CD14-positive monocyte (primary cell): ENCODE measurements at regions not wholly inside any gene's neighbourhood (a gene's known extent, or its start where the extent isn't known, plus 50 kb on each side); places are given as distances from the start of the nearest gene placed in this dataset.

Experiments used
- DNase-seq, 3 donors: peaks; one replicate each; pipeline ENCODE4 v3.0.0-alpha.2; 2011 to 2022
- H2AFZ ChIP-seq: 2 replicates; pipeline ENCODE4 v1.6.0; 2012; ENCODE audit warnings: mild to moderate bottlenecking, low read depth, low read length, inconsistent platforms; ENCODE audit not compliant: insufficient read depth, poor library complexity, severe bottlenecking
- H3K27ac ChIP-seq, 2 donors: 1 replicate in 1 of 2; 2 replicates in 1 of 2; pipeline ENCODE4 v1.5.1; 2012 to 2013; ENCODE audit warnings: low read length in 2 of 2, control low read depth in 1 of 2, inconsistent platforms in 1 of 2, low read depth in 1 of 2, mild to moderate bottlenecking in 1 of 2
- H3K27me3 ChIP-seq, 2 donors: one replicate each; pipeline versions ENCODE4 v1.6.0 to v1.6.1; 2011 to 2013; ENCODE audit warnings: low read length in 2 of 2; ENCODE audit not compliant: control insufficient read depth in 2 of 2, insufficient read depth in 2 of 2
- H3K36me3 ChIP-seq, 2 donors: replicated peaks in 1 of 2; 1 replicate in 1 of 2; 2 replicates in 1 of 2; pipeline versions ENCODE4 v1.5.1 to v1.6.1; 2012 to 2013; ENCODE audit warnings: low read length in 2 of 2, control low read depth in 1 of 2, inconsistent platforms in 1 of 2, mild to moderate bottlenecking in 1 of 2; ENCODE audit not compliant: insufficient read depth in 2 of 2, control insufficient read depth in 1 of 2
- H3K4me1 ChIP-seq, 2 donors: 1 replicate in 1 of 2; 2 replicates in 1 of 2; pipeline versions ENCODE4 v1.5.1 to v1.6.1; 2012 to 2013; ENCODE audit warnings: low read length in 2 of 2, control low read depth in 1 of 2, inconsistent platforms in 1 of 2, mild to moderate bottlenecking in 1 of 2, moderate library complexity in 1 of 2; ENCODE audit not compliant: insufficient read depth in 2 of 2, control insufficient read depth in 1 of 2
- H3K4me2 ChIP-seq: replicated peaks from 2 replicates; pipeline ENCODE3; 2012; ENCODE audit warnings: low read length, moderate library complexity, mild to moderate bottlenecking; ENCODE audit not compliant: poor library complexity, severe bottlenecking; ENCODE audit errors: extremely low read depth
- H3K4me3 ChIP-seq, 3 experiments: fragments of 200-600 bp in 1 of 3; sonication (generic) in 1 of 3; replicated peaks in 1 of 3; 1 replicate in 2 of 3; 2 replicates in 1 of 3; pipeline ENCODE4 v1.5.1; 2011 to 2013; ENCODE audit warnings: low read length in 3 of 3, mild to moderate bottlenecking in 3 of 3, control low read depth in 2 of 3, low read depth in 2 of 3, inconsistent platforms in 1 of 3, moderate library complexity in 1 of 3
- H3K79me2 ChIP-seq: 2 replicates; pipeline ENCODE4 v1.6.0; 2012; ENCODE audit warnings: mild to moderate bottlenecking, control low read depth, inconsistent platforms, low read length, moderate library complexity; ENCODE audit not compliant: insufficient read depth
- H3K9ac ChIP-seq: 2 replicates; pipeline ENCODE4 v1.6.0; 2017; ENCODE audit warnings: low read length, mild to moderate bottlenecking; ENCODE audit not compliant: insufficient read depth, poor library complexity, severe bottlenecking
- H3K9me3 ChIP-seq, 2 donors: replicated peaks in 1 of 2; 1 replicate in 1 of 2; 2 replicates in 1 of 2; pipeline versions ENCODE4 v1.5.1 to v1.6.1; 2012 to 2013; ENCODE audit warnings: low read length in 2 of 2, control low read depth in 1 of 2; ENCODE audit not compliant: control insufficient read depth in 1 of 2, insufficient read depth in 1 of 2
- H4K20me1 ChIP-seq: 2 replicates; pipeline ENCODE4 v1.6.0; 2012; ENCODE audit warnings: mild to moderate bottlenecking, low read length, control low read depth, moderate library complexity; ENCODE audit not compliant: insufficient read depth
- H3K27ac Mint-ChIP-seq, 7 donors: one replicate each; pipeline ENCODE4 v1.8.0; 2020; ENCODE audit warnings: mild to moderate bottlenecking in 7 of 7, mixed read lengths in 7 of 7, moderate library complexity in 6 of 7, inconsistent platforms in 2 of 7
- H3K27me3 Mint-ChIP-seq, 3 donors: one replicate each; pipeline ENCODE4 v1.8.0; 2021 to 2022; ENCODE audit warnings: low read depth in 3 of 3, mild to moderate bottlenecking in 3 of 3, mixed read lengths in 3 of 3, moderate library complexity in 3 of 3, inconsistent platforms in 1 of 3
- H3K36me3 Mint-ChIP-seq, 2 donors: one replicate each; pipeline ENCODE4 v1.8.0; 2020; ENCODE audit warnings: mixed read lengths in 2 of 2, inconsistent platforms in 1 of 2, mild to moderate bottlenecking in 1 of 2
- H3K4me1 Mint-ChIP-seq: one replicate; pipeline ENCODE4 v1.8.0; 2020; ENCODE audit warnings: mild to moderate bottlenecking, mixed read lengths
- H3K4me3 Mint-ChIP-seq, 2 donors: one replicate each; pipeline ENCODE4 v1.8.0; 2020; ENCODE audit warnings: mild to moderate bottlenecking in 2 of 2, mixed read lengths in 2 of 2, moderate library complexity in 1 of 2
- H3K9me3 Mint-ChIP-seq, 7 donors: one replicate each; pipeline ENCODE4 v1.8.0; 2020 to 2022; ENCODE audit warnings: mixed read lengths in 7 of 7, mild to moderate bottlenecking in 6 of 7, moderate library complexity in 6 of 7, inconsistent platforms in 2 of 7
- WGBS: methylation state at CpG from one replicate; pipeline ENCODE4 v1.1.5; 2013; ENCODE audit warnings: missing lambda C conversion rate; ENCODE audit not compliant: insufficient coverage; 5-methylcytosine and 5-hydroxymethylcytosine counted together
- intact Hi-C, 2 donors: fragments of 100-400 bp; cut with micrococcal nuclease; formaldehyde crosslinking; loops; one replicate each; pipeline versions ENCODE4 v1.15.0 to v1.15.1; 2023
- TF ChIP-seq, protein P1 (sequence below): fragments of 200-600 bp; IDR thresholded peaks from one replicate; pipeline ENCODE4 v1.8.0; 2022; ENCODE audit warnings: antibody characterized with exemption, mild to moderate bottlenecking

DNA sequence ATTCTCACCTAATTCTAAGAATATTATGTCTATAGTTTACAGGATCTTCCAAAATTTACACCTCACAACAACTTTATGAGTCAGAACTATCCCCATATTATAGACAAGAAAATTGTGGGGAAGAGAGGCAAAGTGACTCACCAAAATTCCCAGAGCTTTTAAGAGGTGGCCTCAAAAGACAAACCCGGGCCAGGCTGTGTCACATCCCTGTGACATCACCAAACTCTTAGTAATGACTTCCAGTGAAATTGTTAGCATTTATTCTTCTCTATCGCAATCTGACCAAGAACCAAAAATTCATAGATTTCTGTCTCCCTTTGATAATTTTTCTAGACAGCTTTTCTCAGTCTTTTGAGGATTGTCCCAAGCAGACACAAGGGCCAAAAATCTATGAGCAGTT lies 134.3 kb downstream of the SNX19 start:
- H3K4me2 ChIP-seq = no peak overlapping the region
- no peak overlapping the region for H3K27ac ChIP-seq
- DNase-seq = no peak
- H3K4me3 ChIP-seq = no peak overlapping the region
- H3K36me3 Mint-ChIP-seq = no peaks in the 10 kb centered on the region
- no peak overlapping the region for H3K9ac ChIP-seq
- intact Hi-C loops = no loop called here
- H3K4me3 Mint-ChIP-seq = no peak overlapping the region
- H2AFZ ChIP-seq = no peak overlapping the region
- peaks cover 0 to 2% (median 0%) of the 10 kb centered on the region in 3 donors for H3K27me3 Mint-ChIP-seq
- no peak overlapping the region for H3K27ac Mint-ChIP-seq
- WGBS = 100% methylated on average over 2 of the region's 2 CpGs
- H3K9me3 ChIP-seq = no peaks in the 10 kb centered on the region
- peaks cover 0 to 4% (median 0%) of the 10 kb centered on the region in 7 donors for H3K9me3 Mint-ChIP-seq
- no peaks in the 10 kb centered on the region for H3K4me1 ChIP-seq
- no peaks in the 10 kb centered on the region for H4K20me1 ChIP-seq
- TF ChIP-seq, protein P1, sequence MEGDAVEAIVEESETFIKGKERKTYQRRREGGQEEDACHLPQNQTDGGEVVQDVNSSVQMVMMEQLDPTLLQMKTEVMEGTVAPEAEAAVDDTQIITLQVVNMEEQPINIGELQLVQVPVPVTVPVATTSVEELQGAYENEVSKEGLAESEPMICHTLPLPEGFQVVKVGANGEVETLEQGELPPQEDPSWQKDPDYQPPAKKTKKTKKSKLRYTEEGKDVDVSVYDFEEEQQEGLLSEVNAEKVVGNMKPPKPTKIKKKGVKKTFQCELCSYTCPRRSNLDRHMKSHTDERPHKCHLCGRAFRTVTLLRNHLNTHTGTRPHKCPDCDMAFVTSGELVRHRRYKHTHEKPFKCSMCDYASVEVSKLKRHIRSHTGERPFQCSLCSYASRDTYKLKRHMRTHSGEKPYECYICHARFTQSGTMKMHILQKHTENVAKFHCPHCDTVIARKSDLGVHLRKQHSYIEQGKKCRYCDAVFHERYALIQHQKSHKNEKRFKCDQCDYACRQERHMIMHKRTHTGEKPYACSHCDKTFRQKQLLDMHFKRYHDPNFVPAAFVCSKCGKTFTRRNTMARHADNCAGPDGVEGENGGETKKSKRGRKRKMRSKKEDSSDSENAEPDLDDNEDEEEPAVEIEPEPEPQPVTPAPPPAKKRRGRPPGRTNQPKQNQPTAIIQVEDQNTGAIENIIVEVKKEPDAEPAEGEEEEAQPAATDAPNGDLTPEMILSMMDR = no peak
- H3K79me2 ChIP-seq = no peaks in the 10 kb centered on the region
- no peaks in the 10 kb centered on the region for H3K36me3 ChIP-seq
- H3K27me3 ChIP-seq = no peaks in the 10 kb centered on the region
- no peaks in the 10 kb centered on the region for H3K4me1 Mint-ChIP-seq

DNA sequence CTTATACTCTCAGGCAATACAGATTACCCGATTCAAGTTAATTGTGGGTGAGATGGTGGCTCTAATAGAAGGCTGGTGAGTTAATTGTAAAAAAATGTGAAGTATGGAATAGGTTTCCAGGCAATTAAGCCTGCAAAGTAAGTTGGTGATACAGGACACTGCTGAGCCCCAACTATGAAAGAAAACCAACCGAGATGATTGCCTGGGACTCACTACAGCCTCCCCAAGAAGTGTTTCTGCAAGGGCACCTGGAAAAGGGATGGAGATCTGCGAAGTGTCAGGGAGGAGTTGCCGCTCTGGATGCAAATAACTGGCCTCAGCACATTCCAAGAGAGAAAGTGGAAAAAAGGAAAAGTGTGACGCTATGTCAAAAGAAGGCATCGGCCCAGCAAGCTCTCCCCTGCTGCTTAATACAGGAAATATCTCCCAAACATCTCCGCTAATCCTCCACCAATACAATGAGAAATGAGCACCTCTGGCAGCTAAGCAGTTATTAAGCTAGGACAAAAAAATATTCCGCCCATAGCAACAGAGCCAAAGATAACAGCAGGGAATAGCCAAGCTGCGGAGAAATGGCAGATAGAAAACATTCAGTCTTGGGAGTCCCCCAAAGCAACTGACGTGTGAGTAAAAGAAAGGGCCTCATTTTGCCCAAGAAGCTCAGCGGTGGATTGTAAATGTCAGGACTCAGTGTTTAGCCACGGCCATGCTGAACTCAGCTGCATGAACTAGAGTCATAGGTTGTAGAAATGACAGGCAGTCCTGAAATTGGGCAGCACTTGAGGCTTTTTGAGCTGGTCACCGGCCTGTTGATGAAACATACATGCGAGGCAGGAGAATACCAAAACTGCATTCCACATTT lies 133.7 kb downstream of the SNX19 start:
- H3K27ac Mint-ChIP-seq = no peak overlapping the region
- H3K9ac ChIP-seq = no peak overlapping the region
- H3K9me3 ChIP-seq = no peaks in the 10 kb centered on the region
- 93% methylated on average over 9 of the region's 14 CpGs for WGBS
- H4K20me1 ChIP-seq = no peaks in the 10 kb centered on the region
- no peak overlapping the region for H3K4me2 ChIP-seq
- intact Hi-C loops = no loop called here
- no peaks in the 10 kb centered on the region for H3K36me3 Mint-ChIP-seq
- no peak overlapping the region for H3K4me3 Mint-ChIP-seq
- no peaks in the 10 kb centered on the region for H3K4me1 ChIP-seq
- H3K9me3 Mint-ChIP-seq = peaks cover 0 to 6% (median 0%) of the 10 kb centered on the region in 7 donors
- TF ChIP-seq, protein P1 = no peak
- H3K4me3 ChIP-seq = no peak overlapping the region
- H3K27me3 ChIP-seq = no peaks in the 10 kb centered on the region
- H2AFZ ChIP-seq = no peak overlapping the region
- H3K79me2 ChIP-seq = no peaks in the 10 kb centered on the region
- peaks cover 0 to 2% (median 1%) of the 10 kb centered on the region in 3 donors for H3K27me3 Mint-ChIP-seq
- no peaks in the 10 kb centered on the region for H3K36me3 ChIP-seq
- DNase-seq = no peak
- no peak overlapping the region for H3K27ac ChIP-seq
- no peaks in the 10 kb centered on the region for H3K4me1 Mint-ChIP-seq
